ENCODE measurements at regions not wholly inside any gene's neighbourhood (a gene's known extent, or its start where the extent isn't known, plus 50 kb on each side); places are given as distances from the start of the nearest gene placed in this dataset.
"Not testable (repeated sequence)": the region's sequence is repeated elsewhere in the genome, so short reads cannot be mapped to it uniquely, and the experiment has no call there.

- DNase-seq (ENCODE audit: low read depth, low spot score): no peak
Observed at GRCh38 chr9:135402739-135403695, 76.6 kb upstream of the PPP1R26 start.

- no peak for DNase-seq (ENCODE audit: low read depth, low spot score)
Observed at GRCh38 chr9:135403733-135404450, 75.7 kb upstream of the PPP1R26 start.

- DNase-seq (ENCODE audit: low read depth, low spot score): no peak
Observed at GRCh38 chr9:135404451-135405144, 75.0 kb upstream of the PPP1R26 start.

GRCh38 chr9:135405145-135405464 is 74.5 kb upstream of the PPP1R26 start:
- DNase-seq (ENCODE audit: low read depth, low spot score): not testable (repeated sequence)

- no peak for DNase-seq (ENCODE audit: low read depth, low spot score)
Observed at GRCh38 chr9:135408476-135409254, 70.9 kb upstream of the PPP1R26 start.

- no peak for DNase-seq (ENCODE audit: low read depth, low spot score)
Observed at GRCh38 chr9:135409286-135410200, 70.0 kb upstream of the PPP1R26 start.

- DNase-seq (ENCODE audit: low read depth, low spot score): no peak
Observed at GRCh38 chr9:135410421-135410820, 69.2 kb upstream of the PPP1R26 start.

- no peak for DNase-seq (ENCODE audit: low read depth, low spot score)
Observed at GRCh38 chr9:135410831-135411473, 68.6 kb upstream of the PPP1R26 start.

GRCh38 chr9:135411605-135412004 is 68.0 kb upstream of the PPP1R26 start:
- DNase-seq (ENCODE audit: low read depth, low spot score): not testable (repeated sequence)

- DNase-seq (ENCODE audit: low read depth, low spot score): peak; percentile 88
Observed at GRCh38 chr9:135412315-135413085, 67.1 kb upstream of the PPP1R26 start.

GRCh38 chr9:135413086-135413375 is 66.6 kb upstream of the PPP1R26 start:
- DNase-seq (ENCODE audit: low read depth, low spot score): no peak

- no peak for DNase-seq (ENCODE audit: low read depth, low spot score)
Observed at GRCh38 chr9:135413461-135413860, 66.1 kb upstream of the PPP1R26 start.

- no peak for DNase-seq (ENCODE audit: low read depth, low spot score)
Observed at GRCh38 chr9:135414293-135414692, 65.3 kb upstream of the PPP1R26 start.

- no peak for DNase-seq (ENCODE audit: low read depth, low spot score)
Observed at GRCh38 chr9:135415586-135415985, 64.0 kb upstream of the PPP1R26 start.

GRCh38 chr9:135416664-135417290 is 62.8 kb upstream of the PPP1R26 start:
- no peak for DNase-seq (ENCODE audit: low read depth, low spot score)

- DNase-seq (ENCODE audit: low read depth, low spot score): no peak
Observed at GRCh38 chr9:135418161-135418560, 61.4 kb upstream of the PPP1R26 start.

GRCh38 chr9:135419106-135419505 is 60.5 kb upstream of the PPP1R26 start:
- DNase-seq (ENCODE audit: low read depth, low spot score): no peak

GRCh38 chr9:135422341-135422944 is 57.1 kb upstream of the PPP1R26 start:
- no peak for DNase-seq (ENCODE audit: low read depth, low spot score)

All from astrocyte of the hippocampus (primary cell).